MG63 (cell line): ENCODE measurements at regions not wholly inside any gene's neighbourhood (a gene's known extent, or its start where the extent isn't known, plus 50 kb on each side); places are given as distances from the start of the nearest gene placed in this dataset.
"Not testable (repeated sequence)": the region's sequence is repeated elsewhere in the genome, so short reads cannot be mapped to it uniquely, and the experiment has no call there.

ENCODE experiments used
- DNase-seq: peaks from one replicate; pipeline ENCODE4 v3.0.0-alpha.2; 2020
- H3K27me3 ChIP-seq: fragments of 250-450 bp; sonication (Bioruptor Pico); 2 replicates; pipeline ENCODE4 v1.5.1; 2020; ENCODE audit warnings: mild to moderate bottlenecking, moderate library complexity
- H3K36me3 ChIP-seq: fragments of 250-450 bp; sonication (Bioruptor Pico); 2 replicates; pipeline ENCODE4 v1.5.1; 2020; ENCODE audit warnings: mild to moderate bottlenecking, moderate library complexity
- H3K4me3 ChIP-seq: fragments of 250-450 bp; sonication (Bioruptor Pico); 2 replicates; pipeline ENCODE4 v1.5.1; 2020; ENCODE audit warnings: mild to moderate bottlenecking, moderate library complexity
- H3K9me3 ChIP-seq: fragments of 250-450 bp; sonication (Bioruptor Pico); 2 replicates; pipeline ENCODE4 v1.5.1; 2020; ENCODE audit warnings: mild to moderate bottlenecking, moderate library complexity

- DNase-seq = no peak
- Histone ChIP-seq H3K9me3 (no peaks in the 10 kb centered on the region), H3K4me3 (no peak overlapping the region), H3K27me3 (no peaks in the 10 kb centered on the region), H3K36me3 (no peaks in the 10 kb centered on the region)
These were observed 75.5 kb upstream of the CD2AP start for GRCh38 chr6:47402081-47402480.

DNA sequence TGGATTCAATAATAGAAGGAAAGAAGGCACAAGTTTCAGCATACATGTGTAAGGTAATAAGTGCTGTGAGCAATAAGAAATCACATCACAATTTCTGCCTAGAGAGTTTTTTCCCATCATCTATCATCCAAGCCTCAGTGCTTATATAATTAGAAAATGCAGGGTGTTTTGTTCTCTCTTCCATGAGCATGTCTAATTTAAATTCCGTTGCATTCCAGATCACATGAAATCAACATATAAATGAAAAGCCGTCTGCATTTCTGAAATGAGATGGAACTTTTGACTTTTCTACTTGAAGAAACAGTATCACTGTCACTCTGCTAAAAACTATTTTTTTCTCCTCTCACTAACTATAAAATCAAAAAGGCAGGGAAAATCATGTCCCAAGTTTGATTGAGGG, 74.5 kb upstream of the CD2AP start:
- Histone ChIP-seq H3K27me3 (no peaks in the 10 kb centered on the region), H3K9me3 (no peaks in the 10 kb centered on the region), H3K36me3 (no peaks in the 10 kb centered on the region), H3K4me3 (no peak overlapping the region)
- DNase-seq = no peak

- no peaks in the 10 kb centered on the region for H3K36me3 ChIP-seq
- H3K4me3 ChIP-seq = no peak overlapping the region
- no peaks in the 10 kb centered on the region for H3K27me3 ChIP-seq
- no peak for DNase-seq
- no peaks in the 10 kb centered on the region for H3K9me3 ChIP-seq
These were observed 73.8 kb upstream of the CD2AP start for GRCh38 chr6:47403801-47404200.

- no peak for DNase-seq
- H3K36me3 ChIP-seq = no peaks in the 10 kb centered on the region
- H3K9me3 ChIP-seq = no peaks in the 10 kb centered on the region
- no peaks in the 10 kb centered on the region for H3K27me3 ChIP-seq
- no peak overlapping the region for H3K4me3 ChIP-seq
These were observed 73.2 kb upstream of the CD2AP start for GRCh38 chr6:47404435-47404834.

DNA sequence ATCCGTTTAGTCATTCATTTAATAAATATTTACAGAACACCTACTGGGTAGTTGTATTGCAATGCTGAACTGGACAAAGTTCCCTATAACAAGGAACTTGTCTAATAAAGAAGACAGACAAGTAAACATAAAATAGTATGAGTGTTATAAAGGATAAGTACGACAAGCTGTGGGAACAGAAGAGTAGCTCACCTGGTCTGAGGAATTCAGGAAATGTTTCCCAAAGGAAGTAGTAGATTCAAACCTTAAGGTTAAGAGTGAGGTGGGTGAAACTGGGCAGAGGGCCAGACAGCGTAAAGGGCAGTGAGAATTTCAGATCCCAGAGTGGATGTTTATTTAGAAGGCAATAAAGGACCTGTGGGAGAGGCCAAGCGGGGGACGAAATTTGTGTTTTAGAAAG, 72.3 kb upstream of the CD2AP start:
- Histone ChIP-seq H3K36me3 (no peaks in the 10 kb centered on the region), H3K9me3 (no peaks in the 10 kb centered on the region), H3K27me3 (no peaks in the 10 kb centered on the region), H3K4me3 (no peak overlapping the region)
- no peak for DNase-seq

GRCh38 chr6:47407300-47408281, 70.0 kb upstream of the CD2AP start:
- H3K36me3 ChIP-seq = no peaks in the 10 kb centered on the region
- H3K9me3 ChIP-seq = no peaks in the 10 kb centered on the region
- H3K4me3 ChIP-seq = no peak overlapping the region
- no peak for DNase-seq
- no peaks in the 10 kb centered on the region for H3K27me3 ChIP-seq

- Histone ChIP-seq H3K9me3 (no peaks in the 10 kb centered on the region), H3K36me3 (no peaks in the 10 kb centered on the region), H3K27me3 (no peaks in the 10 kb centered on the region), H3K4me3 (peak overlapping the region; percentile 47)
- peak; percentile 7 for DNase-seq
These were observed 63.7 kb upstream of the CD2AP start for GRCh38 chr6:47413752-47414422.

- Histone ChIP-seq H3K4me3 (peak overlapping the region; percentile 47), H3K27me3 (no peaks in the 10 kb centered on the region), H3K9me3 (no peaks in the 10 kb centered on the region), H3K36me3 (no peaks in the 10 kb centered on the region)
- peak; percentile 5 for DNase-seq
These were observed 63.0 kb upstream of the CD2AP start for GRCh38 chr6:47414423-47415167.

- Histone ChIP-seq H3K27me3 (no peaks in the 10 kb centered on the region), H3K4me3 (no peak overlapping the region), H3K36me3 (no peaks in the 10 kb centered on the region), H3K9me3 (no peaks in the 10 kb centered on the region)
- no peak for DNase-seq
These were observed 60.9 kb upstream of the CD2AP start for GRCh38 chr6:47416396-47417345.

- no peaks in the 10 kb centered on the region for H3K27me3 ChIP-seq
- H3K9me3 ChIP-seq = no peaks in the 10 kb centered on the region
- no peaks in the 10 kb centered on the region for H3K36me3 ChIP-seq
- DNase-seq = no peak
- no peak overlapping the region for H3K4me3 ChIP-seq
These were observed 58.0 kb upstream of the CD2AP start for GRCh38 chr6:47419621-47420020.

GRCh38 chr6:47420394-47421371, 56.9 kb upstream of the CD2AP start:
- no peaks in the 10 kb centered on the region for H3K9me3 ChIP-seq
- no peak for DNase-seq
- no peaks in the 10 kb centered on the region for H3K36me3 ChIP-seq
- H3K4me3 ChIP-seq = no peak overlapping the region
- H3K27me3 ChIP-seq = no peaks in the 10 kb centered on the region

GRCh38 chr6:47423079-47423478, 54.5 kb upstream of the CD2AP start:
- H3K9me3 ChIP-seq = no peaks in the 10 kb centered on the region
- no peaks in the 10 kb centered on the region for H3K36me3 ChIP-seq
- DNase-seq = no peak
- H3K4me3 ChIP-seq = no peak overlapping the region
- H3K27me3 ChIP-seq = no peaks in the 10 kb centered on the region

DNA sequence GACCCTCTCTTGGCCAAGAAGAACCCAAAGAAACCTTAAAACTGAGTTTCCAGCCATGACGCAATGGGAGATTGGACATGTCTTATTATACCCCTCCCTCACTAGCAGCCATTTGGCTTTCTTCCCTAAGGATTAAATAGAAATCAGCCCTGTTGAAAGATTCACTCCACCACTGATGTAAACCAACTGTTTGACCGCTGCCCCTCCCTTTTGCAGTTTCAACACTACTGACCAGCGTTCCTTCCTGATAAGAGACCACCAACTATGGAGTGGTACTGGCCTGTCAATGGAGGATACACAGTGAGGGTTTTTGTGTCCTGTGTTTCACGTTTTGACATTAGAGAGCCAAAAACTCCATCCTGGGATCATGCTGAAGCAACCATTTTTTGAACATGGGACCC, 53.2 kb upstream of the CD2AP start:
- no peaks in the 10 kb centered on the region for H3K9me3 ChIP-seq
- H3K4me3 ChIP-seq = no peak overlapping the region
- H3K27me3 ChIP-seq = no peaks in the 10 kb centered on the region
- H3K36me3 ChIP-seq = no peaks in the 10 kb centered on the region
- no peak for DNase-seq

DNA sequence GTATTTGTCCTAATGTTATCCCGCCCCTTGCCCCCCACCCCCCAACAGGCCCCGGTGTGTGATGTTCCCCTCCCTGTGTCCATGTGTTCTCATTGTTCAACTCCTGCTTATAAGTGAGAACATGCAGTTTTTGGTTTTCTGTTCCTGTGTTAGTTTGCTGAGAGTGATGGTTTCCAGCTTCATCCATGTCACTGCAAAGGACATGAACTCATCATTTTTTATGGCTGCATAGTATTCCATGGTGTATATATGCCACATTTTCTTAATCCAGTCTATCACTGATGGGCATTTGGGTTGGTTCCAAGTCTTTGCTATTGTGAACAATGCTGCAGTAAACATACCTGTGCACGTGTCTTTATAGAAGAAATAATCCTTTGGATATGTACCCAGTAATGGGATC, 51.9 kb upstream of the CD2AP start:
- not testable (repeated sequence) for H3K9me3 ChIP-seq, H3K27me3 ChIP-seq

DNA sequence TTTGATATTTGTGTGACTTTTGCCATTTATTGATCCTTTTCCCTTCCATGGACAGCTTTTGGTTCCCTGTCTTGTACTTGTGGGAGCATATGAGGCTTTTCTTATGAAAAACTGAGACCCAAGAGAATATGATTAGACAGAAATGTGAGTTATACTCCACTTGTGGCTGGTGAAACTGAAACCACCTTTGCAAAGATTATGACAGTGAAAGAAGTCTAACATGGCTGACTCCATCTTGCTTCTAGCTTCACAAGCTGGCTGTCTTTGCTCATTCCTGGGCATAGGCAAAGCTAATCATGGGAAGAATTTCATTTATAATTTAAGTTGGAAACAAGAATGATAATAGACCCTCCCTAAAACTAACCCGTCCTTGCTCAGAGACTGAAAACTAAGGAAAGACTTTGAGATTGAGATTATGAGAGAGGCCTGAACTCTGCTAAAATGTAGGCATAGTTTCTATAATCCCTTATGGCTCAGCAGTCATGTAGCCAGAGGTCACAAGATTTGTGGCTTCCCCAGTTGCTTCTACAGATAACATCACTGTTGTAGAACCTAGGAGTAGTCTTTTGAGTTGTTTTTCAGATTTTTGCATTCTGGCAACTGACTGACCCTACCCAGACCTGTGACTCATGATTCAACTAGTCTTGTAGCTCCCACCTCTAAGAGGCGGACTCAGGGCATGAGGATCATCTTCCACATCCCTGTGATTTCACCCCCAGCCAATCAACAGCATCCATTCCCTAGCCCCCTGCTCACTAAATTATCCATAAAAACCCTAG, 50.9 kb upstream of the CD2AP start:
- no peak overlapping the region for H3K4me3 ChIP-seq
- H3K27me3 ChIP-seq = no peaks in the 10 kb centered on the region
- H3K36me3 ChIP-seq = no peaks in the 10 kb centered on the region
- no peak for DNase-seq
- H3K9me3 ChIP-seq = no peaks in the 10 kb centered on the region

More for the DNA sequence above, 51.9 kb upstream of the CD2AP start:
- DNase-seq, H3K36me3 ChIP-seq, H3K4me3 ChIP-seq: not testable (repeated sequence)
